ENCODE measurements at regions not wholly inside any gene's neighbourhood (a gene's known extent, or its start where the extent isn't known, plus 50 kb on each side); places are given as distances from the start of the nearest gene placed in this dataset.

DNA sequence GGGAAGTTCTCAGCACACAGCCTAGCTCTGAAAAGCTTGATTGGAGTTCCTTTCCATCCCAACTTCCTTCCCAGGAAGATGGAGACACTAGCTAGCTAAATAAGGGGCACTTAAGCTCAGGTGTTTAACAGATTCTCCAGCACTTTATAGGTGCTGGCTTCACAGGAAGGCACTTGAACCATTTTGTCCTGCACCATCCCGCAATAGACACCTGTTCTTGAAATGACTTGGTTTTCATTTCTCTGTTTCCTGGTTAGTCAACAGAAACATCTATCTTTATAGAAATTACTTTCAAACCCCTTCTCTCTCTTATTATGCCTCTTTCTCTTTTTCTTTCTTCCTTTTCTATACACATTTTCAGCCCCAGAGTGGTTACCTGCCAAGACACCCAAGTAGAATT lies 409.9 kb upstream of the ZFHX3 start:
- 100% methylated on average over 1 of the region's 1 CpG for WGBS (ENCODE audit: low lambda C conversion rate, missing lambda C conversion rate)
- TF ChIP-seq, protein P1, sequence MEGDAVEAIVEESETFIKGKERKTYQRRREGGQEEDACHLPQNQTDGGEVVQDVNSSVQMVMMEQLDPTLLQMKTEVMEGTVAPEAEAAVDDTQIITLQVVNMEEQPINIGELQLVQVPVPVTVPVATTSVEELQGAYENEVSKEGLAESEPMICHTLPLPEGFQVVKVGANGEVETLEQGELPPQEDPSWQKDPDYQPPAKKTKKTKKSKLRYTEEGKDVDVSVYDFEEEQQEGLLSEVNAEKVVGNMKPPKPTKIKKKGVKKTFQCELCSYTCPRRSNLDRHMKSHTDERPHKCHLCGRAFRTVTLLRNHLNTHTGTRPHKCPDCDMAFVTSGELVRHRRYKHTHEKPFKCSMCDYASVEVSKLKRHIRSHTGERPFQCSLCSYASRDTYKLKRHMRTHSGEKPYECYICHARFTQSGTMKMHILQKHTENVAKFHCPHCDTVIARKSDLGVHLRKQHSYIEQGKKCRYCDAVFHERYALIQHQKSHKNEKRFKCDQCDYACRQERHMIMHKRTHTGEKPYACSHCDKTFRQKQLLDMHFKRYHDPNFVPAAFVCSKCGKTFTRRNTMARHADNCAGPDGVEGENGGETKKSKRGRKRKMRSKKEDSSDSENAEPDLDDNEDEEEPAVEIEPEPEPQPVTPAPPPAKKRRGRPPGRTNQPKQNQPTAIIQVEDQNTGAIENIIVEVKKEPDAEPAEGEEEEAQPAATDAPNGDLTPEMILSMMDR (IDR thresholded peaks at IDR 0.05; ENCODE audit: poor library complexity) = no peak
- TF ChIP-seq EZH2phosphoT487 (IDR thresholded peaks at IDR 0.05; ENCODE audit: low read depth, severe bottlenecking, unreplicated experiment) (no peak), EZH2 (IDR thresholded peaks at IDR 0.05; ENCODE audit: borderline replicate concordance) (no peak)
- H3K27me3 ChIP-seq = no peaks in the 10 kb centered on the region

DNA sequence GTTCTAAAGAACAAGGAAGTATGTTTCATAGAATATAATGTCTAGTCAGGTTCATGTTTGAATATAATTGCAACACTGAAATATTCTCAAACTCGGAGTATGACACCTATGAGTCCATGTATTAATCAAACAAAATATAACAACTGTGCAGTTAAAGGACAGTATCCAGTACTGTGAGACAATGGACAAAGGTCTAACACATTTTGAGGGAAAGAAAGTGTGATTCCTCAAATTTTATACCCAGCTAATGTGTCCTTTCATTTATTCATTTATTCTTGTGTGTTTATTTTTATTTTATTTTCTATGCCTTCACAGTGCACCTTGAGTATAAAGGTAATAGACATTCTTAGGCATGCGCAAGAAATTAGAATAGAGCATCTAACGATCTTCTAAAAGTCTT lies 401.0 kb upstream of the ZFHX3 start:
- H3K79me2 ChIP-seq = no peaks in the 10 kb centered on the region
- H3K27ac ChIP-seq = no peak overlapping the region
- 96% methylated on average over 3 of the region's 3 CpGs for WGBS (ENCODE audit: low lambda C conversion rate, missing lambda C conversion rate)
- no peaks in the 10 kb centered on the region for H3K4me1 ChIP-seq (ENCODE audit: insufficient read depth)
- H3K4me3 ChIP-seq = no peak overlapping the region
- no peaks in the 10 kb centered on the region for H3K27me3 ChIP-seq
- TF ChIP-seq EZH2 (IDR thresholded peaks at IDR 0.05; ENCODE audit: borderline replicate concordance) (no peak), EZH2phosphoT487 (IDR thresholded peaks at IDR 0.05; ENCODE audit: low read depth, severe bottlenecking, unreplicated experiment) (no peak)
- TF ChIP-seq, protein P1 (IDR thresholded peaks at IDR 0.05; ENCODE audit: poor library complexity) = no peak
- H2AFZ ChIP-seq = no peak overlapping the region
- H3K36me3 ChIP-seq (replicated peaks; ENCODE audit: insufficient read depth, low read depth) = no peaks in the 10 kb centered on the region
- no peak overlapping the region for H3K4me2 ChIP-seq
- no peak for DNase-seq (ENCODE audit: low spot score)
- no peaks in the 10 kb centered on the region for H3K9me2 ChIP-seq (replicated peaks; ENCODE audit: insufficient read depth)
- H3K9me3 ChIP-seq (ENCODE audit: low read depth) = peaks cover 4% of the 10 kb centered on the region
- H4K20me1 ChIP-seq (ENCODE audit: insufficient read depth, poor library complexity, severe bottlenecking) = no peaks in the 10 kb centered on the region

More for the DNA sequence above, 409.9 kb upstream of the ZFHX3 start:
- Histone ChIP-seq H3K27ac (no peak overlapping the region), H3K36me3 (replicated peaks; ENCODE audit: insufficient read depth, low read depth) (no peaks in the 10 kb centered on the region), H3K9me2 (replicated peaks; ENCODE audit: insufficient read depth) (no peaks in the 10 kb centered on the region), H3K9me3 (ENCODE audit: low read depth) (no peaks in the 10 kb centered on the region), H4K20me1 (ENCODE audit: insufficient read depth, poor library complexity, severe bottlenecking) (no peaks in the 10 kb centered on the region), H3K4me3 (no peak overlapping the region), H3K79me2 (no peaks in the 10 kb centered on the region), H2AFZ (no peak overlapping the region), H3K4me2 (no peak overlapping the region), H3K4me1 (ENCODE audit: insufficient read depth) (no peaks in the 10 kb centered on the region)
- no peak for DNase-seq (ENCODE audit: low spot score)

DNA sequence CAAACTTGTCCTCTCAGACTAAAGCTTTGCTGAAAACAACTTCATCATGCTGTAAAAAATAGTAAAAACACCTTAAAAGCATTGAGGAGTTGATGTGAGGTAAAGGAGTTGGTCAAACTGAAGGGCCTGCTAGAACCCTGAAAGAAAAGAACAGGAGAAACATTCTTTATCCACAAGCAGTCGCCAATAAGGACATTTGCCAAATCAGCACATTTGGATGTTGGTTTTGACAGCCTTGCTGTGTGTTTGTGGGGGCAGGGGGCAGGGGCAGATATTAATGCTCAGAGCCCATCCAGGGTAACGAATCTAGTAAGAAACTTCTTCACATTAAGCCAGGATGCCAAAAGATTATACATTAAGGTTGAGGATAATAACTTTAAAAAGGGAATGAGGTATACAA lies 399.9 kb upstream of the ZFHX3 start:
- Histone ChIP-seq H3K9me2 (replicated peaks; ENCODE audit: insufficient read depth) (no peaks in the 10 kb centered on the region), H3K4me2 (no peak overlapping the region), H3K27me3 (no peaks in the 10 kb centered on the region), H3K36me3 (replicated peaks; ENCODE audit: insufficient read depth, low read depth) (no peaks in the 10 kb centered on the region), H3K4me1 (ENCODE audit: insufficient read depth) (no peaks in the 10 kb centered on the region), H3K9me3 (ENCODE audit: low read depth) (peaks cover 4% of the 10 kb centered on the region), H3K27ac (no peak overlapping the region), H4K20me1 (ENCODE audit: insufficient read depth, poor library complexity, severe bottlenecking) (no peaks in the 10 kb centered on the region), H3K4me3 (no peak overlapping the region), H3K79me2 (no peaks in the 10 kb centered on the region), H2AFZ (no peak overlapping the region)
- no peak for DNase-seq (ENCODE audit: low spot score)
- no peak for TF ChIP-seq EZH2phosphoT487 (IDR thresholded peaks at IDR 0.05; ENCODE audit: low read depth, severe bottlenecking, unreplicated experiment)
- WGBS (ENCODE audit: low lambda C conversion rate, missing lambda C conversion rate) = 73% methylated on average over 2 of the region's 2 CpGs

DNA sequence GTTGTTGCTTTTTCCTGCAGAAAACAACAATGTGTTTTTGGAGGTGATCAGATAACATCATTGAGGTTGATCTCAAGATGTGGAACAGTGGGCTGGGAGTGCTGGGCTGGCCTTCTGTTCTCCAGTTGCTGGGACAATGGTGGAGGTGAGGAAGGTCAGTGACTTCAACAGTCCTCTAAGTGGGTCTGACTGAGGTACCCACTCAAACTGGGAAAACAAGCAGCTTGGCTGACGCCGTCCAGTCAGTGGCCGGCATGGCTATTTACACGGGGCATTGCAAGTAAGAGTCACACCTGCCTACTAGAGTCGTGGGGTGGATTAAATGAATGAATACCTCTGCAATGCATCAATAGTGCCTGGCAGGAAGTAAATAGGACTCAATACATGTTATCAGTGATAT lies 386.7 kb upstream of the ZFHX3 start:
- Histone ChIP-seq H3K36me3 (replicated peaks; ENCODE audit: insufficient read depth, low read depth) (no peaks in the 10 kb centered on the region), H3K4me3 (no peak overlapping the region), H3K4me2 (no peak overlapping the region), H3K79me2 (no peaks in the 10 kb centered on the region), H3K27ac (no peak overlapping the region), H4K20me1 (ENCODE audit: insufficient read depth, poor library complexity, severe bottlenecking) (no peaks in the 10 kb centered on the region), H3K4me1 (ENCODE audit: insufficient read depth) (no peaks in the 10 kb centered on the region), H3K9me2 (replicated peaks; ENCODE audit: insufficient read depth) (no peaks in the 10 kb centered on the region), H3K27me3 (no peaks in the 10 kb centered on the region), H2AFZ (no peak overlapping the region), H3K9me3 (ENCODE audit: low read depth) (no peaks in the 10 kb centered on the region)
- no peak for TF ChIP-seq EZH2 (IDR thresholded peaks at IDR 0.05; ENCODE audit: borderline replicate concordance)
- TF ChIP-seq, protein P1 (IDR thresholded peaks at IDR 0.05; ENCODE audit: poor library complexity) = no peak
- no peak for TF ChIP-seq EZH2phosphoT487 (IDR thresholded peaks at IDR 0.05; ENCODE audit: low read depth, severe bottlenecking, unreplicated experiment)
- 76% methylated on average over 5 of the region's 5 CpGs for WGBS (ENCODE audit: low lambda C conversion rate, missing lambda C conversion rate)
- DNase-seq (ENCODE audit: low spot score) = no peak
